B cell (primary cell): ENCODE measurements at regions not wholly inside any gene's neighbourhood (a gene's known extent, or its start where the extent isn't known, plus 50 kb on each side); places are given as distances from the start of the nearest gene placed in this dataset.

ENCODE experiments used
- ATAC-seq: fragments of 200-7000 bp; cut with Tn5 transposase; one replicate; pipeline ENCODE4 v1.10.0; 2021; ENCODE audit warnings: low read depth, mild to moderate bottlenecking, moderate number of reproducible peaks, moderate library complexity
- CTCF ChIA-PET: fragments of 350-600 bp; sonication (Branson Sonifier 250); formaldehyde crosslinking; loops from one replicate; lab custom pipeline; 2021; ENCODE audit warnings: antibody characterized with exemption, inconsistent platforms; lab: Charles Lee
- POLR2A ChIA-PET: fragments of 350-600 bp; sonication (Branson Sonifier 250); formaldehyde crosslinking; loops from one replicate; lab custom pipeline; 2021; ENCODE audit warnings: antibody characterized with exemption; lab: Charles Lee
- DNase-seq: peaks from one replicate; pipeline ENCODE4 v3.0.0; 2013
- H2AFZ ChIP-seq: 2 replicates; pipeline ENCODE4 v1.6.1; 2012; ENCODE audit warnings: mild to moderate bottlenecking, low read depth, low read length; ENCODE audit not compliant: insufficient read depth, poor library complexity, severe bottlenecking
- H3K27ac ChIP-seq, 2 donors: 1 replicate in 1 of 2; 2 replicates in 1 of 2; pipeline ENCODE4 v1.5.1; 2012 to 2013; ENCODE audit warnings: low read length in 2 of 2, mild to moderate bottlenecking in 2 of 2, moderate library complexity in 1 of 2
- H3K27me3 ChIP-seq, 4 experiments: fragments of 200-600 bp in 1 of 4; sonication (generic) in 1 of 4; replicated peaks in 1 of 4; 1 replicate in 2 of 4; 2 replicates in 2 of 4; pipeline versions ENCODE4 v1.6.1 to v1.7.0; 2013 to 2016; ENCODE audit warnings: low read length in 3 of 4, mild to moderate bottlenecking in 2 of 4, mixed read lengths in 1 of 4, moderate library complexity in 1 of 4; ENCODE audit not compliant: insufficient read depth in 4 of 4, control insufficient read depth in 3 of 4; ENCODE audit errors: control extremely low read depth in 1 of 4
- H3K36me3 ChIP-seq, 2 experiments: replicated peaks in 1 of 2; 1 replicate in 1 of 2; 2 replicates in 1 of 2; pipeline versions ENCODE4 v1.6.1 to v1.7.1; 2013; ENCODE audit warnings: low read length in 1 of 2; ENCODE audit not compliant: insufficient read depth in 2 of 2, control insufficient read depth in 1 of 2; ENCODE audit errors: control extremely low read depth in 1 of 2, extremely low read depth in 1 of 2
- H3K4me1 ChIP-seq, 2 donors: fragments of 200-600 bp in 1 of 2; sonication (generic) in 1 of 2; 1 replicate in 1 of 2; 2 replicates in 1 of 2; pipeline versions ENCODE4 v1.5.1 to v1.6.1; 2013 to 2017; ENCODE audit warnings: low read length in 2 of 2; ENCODE audit not compliant: control insufficient read depth in 2 of 2, insufficient read depth in 2 of 2
- H3K4me2 ChIP-seq: replicated peaks from 2 replicates; pipeline ENCODE3; 2012; ENCODE audit warnings: mild to moderate bottlenecking, low read depth, low read length; ENCODE audit not compliant: poor library complexity, severe bottlenecking
- H3K4me3 ChIP-seq, 5 experiments: fragments of 200-600 bp in 1 of 5; sonication (generic) in 1 of 5; 1 replicate in 3 of 5; 2 replicates in 2 of 5; pipeline versions ENCODE4 v1.5.1 to v1.7.0; 2011 to 2016; ENCODE audit warnings: low read length in 4 of 5, mild to moderate bottlenecking in 4 of 5, low read depth in 2 of 5, control low read depth in 1 of 5, moderate library complexity in 1 of 5; ENCODE audit not compliant: insufficient read depth in 1 of 5; ENCODE audit errors: control extremely low read depth in 1 of 5, extremely low read depth in 1 of 5
- H3K79me2 ChIP-seq: fragments of 200-600 bp; sonication (generic); one replicate; pipeline ENCODE4 v1.6.0; 2016; ENCODE audit warnings: low read length; ENCODE audit not compliant: control insufficient read depth, insufficient read depth
- H3K9ac ChIP-seq: fragments of 200-600 bp; sonication (generic); 2 replicates; pipeline ENCODE4 v1.6.1; 2017; ENCODE audit warnings: mild to moderate bottlenecking, low read length, moderate library complexity
- H3K9me3 ChIP-seq, 3 donors: one replicate each; pipeline versions ENCODE4 v1.6.1 to v1.7.1; 2013; ENCODE audit warnings: low read length in 2 of 3; ENCODE audit not compliant: control insufficient read depth in 2 of 3, insufficient read depth in 1 of 3; ENCODE audit errors: control extremely low read depth in 1 of 3
- H4K20me1 ChIP-seq: 2 replicates; pipeline ENCODE4 v1.6.0; 2012; ENCODE audit warnings: mild to moderate bottlenecking, low read length; ENCODE audit not compliant: insufficient read depth, control insufficient read depth, poor library complexity, severe bottlenecking
- H3K27ac Mint-ChIP-seq: one replicate; pipeline ENCODE4 v1.8.0; 2021; ENCODE audit warnings: mixed read lengths
- H3K27me3 Mint-ChIP-seq: one replicate; pipeline ENCODE4 v1.8.0; 2021; ENCODE audit warnings: mixed read lengths
- H3K4me1 Mint-ChIP-seq: one replicate; pipeline ENCODE4 v1.8.0; 2021; ENCODE audit warnings: mixed read lengths
- H3K4me3 Mint-ChIP-seq: one replicate; pipeline ENCODE4 v1.8.0; 2021; ENCODE audit warnings: mixed read lengths
- H3K9me3 Mint-ChIP-seq: one replicate; pipeline ENCODE4 v1.8.0; 2022; ENCODE audit warnings: mixed read lengths; ENCODE audit not compliant: insufficient read depth
- EZH2 ChIP-seq: IDR thresholded peaks from 2 replicates; pipeline ENCODE4 v1.6.1; 2012; ENCODE audit warnings: borderline replicate concordance, low read depth, mild to moderate bottlenecking, moderate library complexity, low read length; ENCODE audit not compliant: insufficient read depth, poor library complexity, severe bottlenecking
- WGBS: methylation state at CpG from one replicate; pipeline ENCODE4 v1.1.5; 2013; ENCODE audit warnings: missing lambda C conversion rate; ENCODE audit not compliant: insufficient coverage; 5-methylcytosine and 5-hydroxymethylcytosine counted together
- intact Hi-C: fragments of 100-400 bp; cut with micrococcal nuclease; formaldehyde crosslinking; loops from one replicate; pipeline ENCODE4 v1.10.0; 2022
- TF ChIP-seq, protein P1 (sequence below): fragments of 200-600 bp; IDR thresholded peaks from one replicate; pipeline ENCODE4 v1.8.0; 2022; ENCODE audit warnings: antibody characterized with exemption, mild to moderate bottlenecking

DNA sequence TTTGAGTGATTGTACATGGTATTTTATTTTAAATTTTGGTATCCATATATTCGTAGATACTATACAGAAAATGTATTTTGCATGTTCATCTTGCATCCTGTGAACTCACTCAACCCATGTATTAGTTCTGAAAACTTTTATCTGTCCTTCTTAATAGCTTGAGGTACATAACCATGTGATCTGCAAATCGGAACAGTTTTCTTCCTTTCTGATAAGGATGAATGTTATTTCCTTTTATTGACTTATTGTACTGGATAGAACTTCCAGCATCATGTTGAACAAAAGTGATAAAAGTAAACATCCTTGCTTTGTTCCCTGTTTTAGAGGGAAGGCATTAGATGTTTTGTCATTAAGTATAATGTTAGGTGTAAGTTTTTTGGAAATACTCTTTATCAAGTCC, 554.7 kb downstream of the GALR1 start:
- POLR2A ChIA-PET = no interaction called here
- Mint-ChIP-seq H3K4me1 (no peaks in the 10 kb centered on the region), H3K27me3 (no peaks in the 10 kb centered on the region), H3K4me3 (no peak overlapping the region), H3K9me3 (no peaks in the 10 kb centered on the region), H3K27ac (no peak overlapping the region)
- Histone ChIP-seq H3K4me3 (no peak overlapping the region), H3K36me3 (no peaks in the 10 kb centered on the region), H3K27ac (no peak overlapping the region), H2AFZ (no peak overlapping the region), H3K79me2 (no peaks in the 10 kb centered on the region), H3K4me1 (no peaks in the 10 kb centered on the region), H3K27me3 (no peaks in the 10 kb centered on the region), H3K4me2 (no peak overlapping the region), H4K20me1 (no peaks in the 10 kb centered on the region), H3K9ac (no peak overlapping the region), H3K9me3 (no peaks in the 10 kb centered on the region)
- WGBS = no CpG with 5 or more reads among the region's 2 CpGs
- ATAC-seq = no peak
- intact Hi-C loops = no loop called here
- TF ChIP-seq, protein P1, sequence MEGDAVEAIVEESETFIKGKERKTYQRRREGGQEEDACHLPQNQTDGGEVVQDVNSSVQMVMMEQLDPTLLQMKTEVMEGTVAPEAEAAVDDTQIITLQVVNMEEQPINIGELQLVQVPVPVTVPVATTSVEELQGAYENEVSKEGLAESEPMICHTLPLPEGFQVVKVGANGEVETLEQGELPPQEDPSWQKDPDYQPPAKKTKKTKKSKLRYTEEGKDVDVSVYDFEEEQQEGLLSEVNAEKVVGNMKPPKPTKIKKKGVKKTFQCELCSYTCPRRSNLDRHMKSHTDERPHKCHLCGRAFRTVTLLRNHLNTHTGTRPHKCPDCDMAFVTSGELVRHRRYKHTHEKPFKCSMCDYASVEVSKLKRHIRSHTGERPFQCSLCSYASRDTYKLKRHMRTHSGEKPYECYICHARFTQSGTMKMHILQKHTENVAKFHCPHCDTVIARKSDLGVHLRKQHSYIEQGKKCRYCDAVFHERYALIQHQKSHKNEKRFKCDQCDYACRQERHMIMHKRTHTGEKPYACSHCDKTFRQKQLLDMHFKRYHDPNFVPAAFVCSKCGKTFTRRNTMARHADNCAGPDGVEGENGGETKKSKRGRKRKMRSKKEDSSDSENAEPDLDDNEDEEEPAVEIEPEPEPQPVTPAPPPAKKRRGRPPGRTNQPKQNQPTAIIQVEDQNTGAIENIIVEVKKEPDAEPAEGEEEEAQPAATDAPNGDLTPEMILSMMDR = no peak
- no peak for TF ChIP-seq EZH2
- CTCF ChIA-PET = no interaction called here
- no peak for DNase-seq

DNA sequence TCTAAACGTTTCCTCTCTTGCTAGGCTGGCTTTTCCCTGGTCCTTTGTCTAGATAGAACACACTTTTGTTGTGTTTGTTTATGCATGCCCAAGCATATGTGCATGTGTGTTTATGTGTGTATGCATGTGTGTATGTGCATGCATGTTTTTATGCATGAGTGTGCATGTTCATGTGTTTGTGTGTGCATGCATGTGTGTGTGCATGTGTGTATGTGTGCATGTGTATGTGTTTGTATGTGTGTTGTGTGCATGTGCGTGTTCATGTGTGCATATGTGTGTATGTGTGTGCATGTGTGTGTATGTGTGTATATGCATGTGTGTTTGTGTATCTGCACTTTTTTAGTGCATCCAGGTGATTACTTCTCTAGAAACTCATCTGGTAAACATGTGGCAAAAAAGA, 558.0 kb downstream of the GALR1 start:
- H3K4me1 ChIP-seq = no peaks in the 10 kb centered on the region
- no peaks in the 10 kb centered on the region for H4K20me1 ChIP-seq
- H3K4me3 Mint-ChIP-seq = no peak overlapping the region
- H3K9me3 ChIP-seq = no peaks in the 10 kb centered on the region
- DNase-seq (no peak), ATAC-seq (no peak)
- 78% methylated on average over 2 of the region's 2 CpGs for WGBS
- no peaks in the 10 kb centered on the region for H3K27me3 Mint-ChIP-seq
- ChIA-PET POLR2A (no interaction called here), CTCF (no interaction called here)
- no peak overlapping the region for H3K4me2 ChIP-seq
- no peak overlapping the region for H2AFZ ChIP-seq
- no peak overlapping the region for H3K27ac ChIP-seq
- H3K4me1 Mint-ChIP-seq = no peaks in the 10 kb centered on the region
- H3K4me3 ChIP-seq = no peak overlapping the region
- H3K9ac ChIP-seq = no peak overlapping the region
- no peaks in the 10 kb centered on the region for H3K79me2 ChIP-seq
- no peak overlapping the region for H3K27ac Mint-ChIP-seq
- intact Hi-C loops = no loop called here
- H3K36me3 ChIP-seq = no peaks in the 10 kb centered on the region
- TF ChIP-seq, protein P1 = no peak
- TF ChIP-seq EZH2 = no peak
- H3K27me3 ChIP-seq = no peaks in the 10 kb centered on the region
- no peaks in the 10 kb centered on the region for H3K9me3 Mint-ChIP-seq
